GM12878 (cell line): ENCODE measurements at regions not wholly inside any gene's neighbourhood (a gene's known extent, or its start where the extent isn't known, plus 50 kb on each side); places are given as distances from the start of the nearest gene placed in this dataset.

Experiments used
- ATAC-seq: fragments of 200-7000 bp; cut with Tn5 transposase; 3 replicates; pipeline ENCODE4 v1.9.1; 2020; ENCODE audit warnings: mild to moderate bottlenecking, moderate library complexity
- BruUV-seq: library from RNA; stranded (reverse); fragments of 400-500 nt; replicated peaks from 2 replicates; lab custom pipeline; 2021; lab: Mats Ljungman, UMichigan
- CTCF ChIA-PET: fragments of 300-600 bp; sonication (Branson Sonifier 250); formaldehyde crosslinking; extraction: SDS; loops from one replicate; lab custom pipeline; 2021; ENCODE audit warnings: inconsistent platforms; lab: Yijun Ruan, JAX
- POLR2A ChIA-PET: fragments of 350-600 bp; formaldehyde crosslinking; extraction: SDS; loops from one replicate; lab custom pipeline; 2021; ENCODE audit warnings: inconsistent platforms; lab: Charles Lee
- RAD21 ChIA-PET: fragments of 300-600 bp; sonication (Branson Sonifier 250); formaldehyde crosslinking; loops from one replicate; lab custom pipeline; 2023; ENCODE audit warnings: antibody characterized with exemption; ENCODE audit not compliant: unreplicated experiment; lab: Charles Lee
- SMC1A ChIA-PET: fragments of 300-600 bp; sonication (Branson Sonifier 250); formaldehyde crosslinking; loops from one replicate; lab custom pipeline; 2023; ENCODE audit not compliant: unreplicated experiment, uncharacterized antibody; lab: Charles Lee
- DNase-seq: peaks from one replicate; pipeline ENCODE4 v3.0.0-alpha.2; 2011; ENCODE audit warnings: low read depth, low spot score
- FAIRE-seq: peaks from 3 replicates; lab custom pipeline; 2011; peaks lifted over from hg19 to GRCh38; lab: Jason Lieb, UNC
- H2AFZ ChIP-seq: 2 replicates; pipeline ENCODE4 v1.6.0; 2011; ENCODE audit warnings: low read depth, low read length, control low read depth; ENCODE audit not compliant: control insufficient read depth
- H3K27ac ChIP-seq: 2 replicates; pipeline ENCODE4 v1.5.1; 2011; ENCODE audit warnings: control low read depth; ENCODE audit not compliant: control insufficient read depth, insufficient read depth
- H3K27me3 ChIP-seq, 2 experiments: replicated peaks in 1 of 2; 2 replicates each; pipeline versions ENCODE4 v1.6.0 to v1.6.1; 2011; ENCODE audit warnings: low read length in 1 of 2; ENCODE audit not compliant: control insufficient read depth in 2 of 2, insufficient read depth in 2 of 2
- H3K36me3 ChIP-seq, 2 experiments: 2 replicates each; pipeline ENCODE4 v1.5.1; 2011; ENCODE audit warnings: low read length in 1 of 2; ENCODE audit not compliant: control insufficient read depth in 2 of 2, insufficient read depth in 2 of 2
- H3K4me1 ChIP-seq: 2 replicates; pipeline ENCODE4 v1.6.1; 2011; ENCODE audit warnings: mild to moderate bottlenecking, low read length, moderate library complexity, mixed read lengths; ENCODE audit not compliant: control insufficient read depth, insufficient read depth
- H3K4me2 ChIP-seq: 2 replicates; pipeline ENCODE4 v1.6.0; 2011; ENCODE audit warnings: control low read depth; ENCODE audit not compliant: control insufficient read depth, insufficient read depth
- H3K4me3 ChIP-seq: fragments of 200-600 bp; sonication (generic); 2 replicates; pipeline ENCODE4 v1.5.1; 2016
- H3K79me2 ChIP-seq: 2 replicates; pipeline ENCODE4 v1.6.0; 2011; ENCODE audit warnings: low read length; ENCODE audit not compliant: control insufficient read depth, insufficient read depth
- H3K9ac ChIP-seq: 2 replicates; pipeline ENCODE4 v1.8.0; 2011; ENCODE audit warnings: low read length, control low read depth, mixed read lengths; ENCODE audit not compliant: control insufficient read depth, insufficient read depth
- H3K9me3 ChIP-seq: replicated peaks from 3 replicates; pipeline ENCODE4 v1.5.1; 2011; ENCODE audit warnings: mild to moderate bottlenecking, low read length; ENCODE audit not compliant: control insufficient read depth, insufficient read depth
- H4K20me1 ChIP-seq: 2 replicates; pipeline ENCODE4 v1.6.0; 2011; ENCODE audit not compliant: control insufficient read depth, insufficient read depth
- BMI1 ChIP-seq: fragments of 450-650 bp; IDR thresholded peaks from 2 replicates; pipeline ENCODE4 v1.6.1; 2016; ENCODE audit warnings: mild to moderate bottlenecking, moderate library complexity, borderline replicate concordance
- CEBPZ ChIP-seq: fragments of 150-350 bp; IDR thresholded peaks from 2 replicates; pipeline ENCODE4 v1.6.1; 2016; ENCODE audit warnings: low read depth, low read length
- CTCF ChIP-seq, 3 experiments: IDR thresholded peaks in 2 of 3; conservative IDR thresholded peaks in 1 of 3; 2 replicates each; pipeline ENCODE4 v1.5.1; 2011; ENCODE audit warnings: low read depth in 3 of 3, low read length in 3 of 3, mild to moderate bottlenecking in 3 of 3, control low read depth in 2 of 3, moderate library complexity in 2 of 3, inconsistent platforms in 1 of 3, mixed read lengths in 1 of 3; ENCODE audit not compliant: control insufficient read depth in 2 of 3, insufficient read depth in 1 of 3; ENCODE audit errors: extremely low read depth in 1 of 3
- HDAC2 ChIP-seq: fragments of 200-600 bp; sonication (generic); IDR thresholded peaks from 2 replicates; pipeline ENCODE4 v1.6.1; 2017
- HSF1 ChIP-seq: fragments of 150-350 bp; IDR thresholded peaks from 2 replicates; pipeline ENCODE4 v1.6.1; 2014; ENCODE audit warnings: mild to moderate bottlenecking, low read depth, low read length
- KDM1A ChIP-seq: fragments of 200-600 bp; sonication (generic); IDR thresholded peaks from 2 replicates; pipeline ENCODE4 v1.6.1; 2016; ENCODE audit warnings: borderline replicate concordance
- MTA2 ChIP-seq: fragments of 450-650 bp; IDR thresholded peaks from 2 replicates; pipeline ENCODE4 v1.6.1; 2016; ENCODE audit warnings: low read depth, mild to moderate bottlenecking, moderate library complexity
- PML ChIP-seq: IDR thresholded peaks from 2 replicates; pipeline ENCODE4 v1.6.1; 2012; ENCODE audit warnings: low read length, inconsistent platforms
- RAD51 ChIP-seq: fragments of 450-650 bp; IDR thresholded peaks from 2 replicates; pipeline ENCODE4 v1.6.1; 2016; ENCODE audit warnings: moderate library complexity, mild to moderate bottlenecking, inconsistent platforms
- RBBP5 ChIP-seq: fragments of 200-600 bp; sonication (generic); conservative IDR thresholded peaks from 2 replicates; pipeline ENCODE4 v1.6.1; 2016
- SPI1 ChIP-seq: IDR thresholded peaks from 2 replicates; pipeline ENCODE4 v1.6.1; 2011; ENCODE audit warnings: low read depth, mild to moderate bottlenecking, low read length, moderate library complexity, borderline replicate concordance; ENCODE audit not compliant: insufficient read depth
- STAT3 ChIP-seq: IDR thresholded peaks from 2 replicates; pipeline ENCODE4 v1.6.1; 2011; ENCODE audit warnings: low read depth, low read length, improper control_type of control experiment
- SUPT20H ChIP-seq: IDR thresholded peaks from 2 replicates; pipeline ENCODE4 v1.6.1; 2011; ENCODE audit warnings: low read depth, mild to moderate bottlenecking, low read length, moderate library complexity, borderline replicate concordance; ENCODE audit not compliant: control insufficient read depth
- TCF12 ChIP-seq: IDR thresholded peaks from 2 replicates; pipeline ENCODE4 v1.6.1; 2011; ENCODE audit warnings: low read depth, mild to moderate bottlenecking, low read length
- WGBS: methylation state at CpG from one replicate; pipeline ENCODE4 v1.1.6; 2016; ENCODE audit warnings: low lambda C conversion rate; ENCODE audit not compliant: insufficient replicate concordance, insufficient coverage; ENCODE audit errors: missing lambda C conversion rate; 5-methylcytosine and 5-hydroxymethylcytosine counted together
- in situ Hi-C: fragments of 300-500 bp; cut with MboI; formaldehyde crosslinking; loops from 9 replicates; pipeline ENCODE4 v1.14.3; 2018; ENCODE audit warnings: mixed read lengths
- intact Hi-C: fragments of 100-400 bp; cut with micrococcal nuclease; formaldehyde crosslinking; loops from one replicate; pipeline ENCODE4 v1.14.2; 2022; ENCODE audit not compliant: unreplicated experiment

- TF ChIP-seq CTCF (IDR thresholded peaks at IDR 0.05 in 2 of 3, conservative IDR thresholded peaks at IDR 0.05 in 1 of 3; ENCODE audit: control insufficient read depth in 2 of 3, extremely low read depth in 1 of 3, insufficient read depth in 1 of 3, low read depth in 3 of 3, low read length in 3 of 3) (peak; percentile 60 to 80 (median 68)), KDM1A (no peak)
These were observed 338.5 kb downstream of the PMP22 start (continued) for GRCh38 chr17:14926526-14927122.

GRCh38 chr17:14926073-14926472, 339.1 kb downstream of the PMP22 start:
- in situ Hi-C loops = loop anchor here (5.0 to 10.0 kb wide), 2 partner anchors 1334 to 1591 kb away; no protein-coding TSS in a partner anchor
- POLR2A ChIA-PET = no interaction called here
- Histone ChIP-seq H3K4me2 (no peak overlapping the region), H3K36me3 (no peaks in the 10 kb centered on the region), H3K9ac (no peak overlapping the region), H3K4me3 (no peak overlapping the region), H2AFZ (no peak overlapping the region), H3K9me3 (no peaks in the 10 kb centered on the region), H3K27me3 (no peaks in the 10 kb centered on the region), H3K79me2 (no peaks in the 10 kb centered on the region), H3K4me1 (no peaks in the 10 kb centered on the region), H3K27ac (no peak overlapping the region), H4K20me1 (no peaks in the 10 kb centered on the region)
- intact Hi-C loops = loop anchor here (1.0 to 10.0 kb wide), 3 partner anchors 61 to 1589 kb away; no protein-coding TSS in a partner anchor
- SMC1A ChIA-PET = interaction anchor here (0.7 to 1.8 kb wide), 6 partner anchors 584 to 1895 kb away, joined by 3 to 6 read pairs (median 4); no protein-coding TSS in a partner anchor
- BruUV-seq = no TSS peak
- DNase-seq (no peak), FAIRE-seq (no peak), ATAC-seq (no peak)
- CTCF ChIA-PET = interaction anchor here (0.9 to 2.8 kb wide), 10 partner anchors 11 to 1897 kb away, joined by 3 to 12 read pairs (median 4); no protein-coding TSS in a partner anchor
- TF ChIP-seq MTA2 = no peak
- TF ChIP-seq RBBP5 = no peak
- TF ChIP-seq STAT3 = no peak
- no peak for TF ChIP-seq HSF1
- no peak for TF ChIP-seq HDAC2
- no peak for TF ChIP-seq TCF12
- TF ChIP-seq RAD51 = no peak
- no peak for TF ChIP-seq BMI1
- TF ChIP-seq PML = no peak
- no peak for TF ChIP-seq CEBPZ
- no peak for TF ChIP-seq SUPT20H
- TF ChIP-seq SPI1 = no peak
- WGBS = 15% methylated on average over 8 of the region's 8 CpGs
- RAD21 ChIA-PET = interaction anchor here (0.9 kb wide), 1 partner anchor 1329 kb away, joined by 3 read pairs; no protein-coding TSS in a partner anchor
